Suprapubic skin (tissue), 4 donors: ENCODE measurements at regions not wholly inside any gene's neighbourhood (a gene's known extent, or its start where the extent isn't known, plus 50 kb on each side); places are given as distances from the start of the nearest gene placed in this dataset.

Source experiments
- CTCF ChIP-seq, 2 donors: fragments of 200-600 bp in 1 of 2; fragments of 450-650 bp in 1 of 2; sonication (generic) in 1 of 2; IDR thresholded peaks; one replicate each; pipeline ENCODE4 v1.5.1; 2016 to 2019; ENCODE audit warnings: antibody characterized with exemption in 2 of 2, mild to moderate bottlenecking in 1 of 2, moderate library complexity in 1 of 2
- EP300 ChIP-seq: sonication (generic); formaldehyde crosslinking; IDR thresholded peaks from one replicate; pipeline ENCODE4 v1.6.1; 2017; ENCODE audit warnings: antibody characterized with exemption
- POLR2A ChIP-seq, 2 donors: fragments of 450-650 bp; IDR thresholded peaks; one replicate each; pipeline ENCODE4 v1.6.1; 2017; ENCODE audit warnings: antibody characterized with exemption in 2 of 2, mild to moderate bottlenecking in 2 of 2, moderate library complexity in 2 of 2
- POLR2AphosphoS5 ChIP-seq, 3 donors: sonication (generic); formaldehyde crosslinking; IDR thresholded peaks; one replicate each; pipeline ENCODE4 v1.6.1; 2017; ENCODE audit warnings: antibody characterized with exemption in 3 of 3

GRCh38 chr11:122313581-122313980 is 197.6 kb upstream of the BLID start:
- TF ChIP-seq CTCF (IDR thresholded peaks at IDR 0.05): no peak
- no peak for TF ChIP-seq EP300
- no peak for TF ChIP-seq POLR2AphosphoS5 (IDR thresholded peaks at IDR 0.05)
- no peak for TF ChIP-seq POLR2A (IDR thresholded peaks at IDR 0.05)
